Endothelial cell of umbilical vein (primary cell): ENCODE measurements at regions not wholly inside any gene's neighbourhood (a gene's known extent, or its start where the extent isn't known, plus 50 kb on each side); places are given as distances from the start of the nearest gene placed in this dataset.

Experiments used
- BruUV-seq: library from RNA; stranded (reverse); fragments of 400-500 nt; replicated peaks from 2 replicates; lab custom pipeline; 2021; lab: Mats Ljungman, UMichigan
- CTCF ChIA-PET: fragments of 300-600, 350-600 bp; sonication (Branson Sonifier 250); formaldehyde crosslinking; loops from one replicate; lab custom pipeline; 2021; ENCODE audit warnings: antibody characterized with exemption, inconsistent platforms; lab: Charles Lee
- POLR2A ChIA-PET: fragments of 300-600, 350-600 bp; sonication (Branson Sonifier 250); formaldehyde crosslinking; loops from one replicate; lab custom pipeline; 2021; ENCODE audit warnings: antibody characterized with exemption, inconsistent platforms; lab: Charles Lee
- DNase-seq: peaks from one replicate; pipeline ENCODE4 v3.0.0-alpha.2; 2011; ENCODE audit warnings: low read depth, low spot score
- FAIRE-seq: peaks from 2 replicates; lab custom pipeline; 2011; peaks lifted over from hg19 to GRCh38; lab: Jason Lieb, UNC
- H2AFZ ChIP-seq: 2 replicates; pipeline ENCODE4 v1.6.0; 2012; ENCODE audit warnings: low read depth, low read length, control low read depth, inconsistent platforms
- H3K27ac ChIP-seq: 2 replicates; pipeline ENCODE4 v1.5.1; 2011; ENCODE audit warnings: low read depth, mild to moderate bottlenecking, control low read depth, low read length, moderate library complexity; ENCODE audit not compliant: insufficient read depth
- H3K27me3 ChIP-seq, 2 experiments: 2 replicates each; pipeline versions ENCODE4 v1.6.0 to v1.6.1; 2011; ENCODE audit warnings: low read length in 2 of 2, mixed read lengths in 1 of 2; ENCODE audit not compliant: control insufficient read depth in 2 of 2, insufficient read depth in 2 of 2
- H3K36me3 ChIP-seq, 2 experiments: 2 replicates in 1 of 2; 3 replicates in 1 of 2; pipeline ENCODE4 v1.5.1; 2011; ENCODE audit warnings: low read length in 2 of 2, mild to moderate bottlenecking in 1 of 2, moderate library complexity in 1 of 2; ENCODE audit not compliant: control insufficient read depth in 2 of 2, insufficient read depth in 2 of 2; ENCODE audit errors: extremely low read depth in 1 of 2
- H3K4me1 ChIP-seq: 3 replicates; pipeline ENCODE4 v1.5.1; 2011; ENCODE audit warnings: mild to moderate bottlenecking, low read length; ENCODE audit not compliant: control insufficient read depth, insufficient read depth; ENCODE audit errors: extremely low read depth
- H3K4me2 ChIP-seq: 2 replicates; pipeline ENCODE4 v1.6.1; 2011; ENCODE audit warnings: low read length, control low read depth, mixed read lengths; ENCODE audit not compliant: insufficient read depth
- H3K4me3 ChIP-seq, 3 experiments: fragments of 200-600 bp in 1 of 3; sonication (generic), shearing (Covaris generic) in 1 of 3; replicated peaks in 1 of 3; 2 replicates each; pipeline ENCODE4 v1.5.1; 2011 to 2016; ENCODE audit warnings: control low read depth in 3 of 3, low read length in 3 of 3, mild to moderate bottlenecking in 2 of 3, inconsistent platforms in 1 of 3, low read depth in 1 of 3, moderate library complexity in 1 of 3; ENCODE audit not compliant: insufficient read depth in 1 of 3
- H3K79me2 ChIP-seq: 2 replicates; pipeline ENCODE4 v1.6.0; 2012; ENCODE audit warnings: low read length, inconsistent platforms; ENCODE audit not compliant: control insufficient read depth, insufficient read depth
- H3K9ac ChIP-seq: replicated peaks from 2 replicates; pipeline ENCODE3; 2011; ENCODE audit warnings: low read length, control low read depth; ENCODE audit not compliant: insufficient read depth; ENCODE audit errors: extremely low read depth
- H3K9me1 ChIP-seq: replicated peaks from 3 replicates; pipeline ENCODE4 v1.6.0; 2011; ENCODE audit warnings: mild to moderate bottlenecking, low read length; ENCODE audit not compliant: control insufficient read depth, insufficient read depth; ENCODE audit errors: extremely low read depth
- H3K9me3 ChIP-seq: replicated peaks from 2 replicates; pipeline ENCODE4 v1.5.1; 2012; ENCODE audit warnings: low read length, inconsistent platforms; ENCODE audit not compliant: control insufficient read depth, insufficient read depth
- H4K20me1 ChIP-seq: replicated peaks from 2 replicates; pipeline ENCODE3; 2011; ENCODE audit warnings: mild to moderate bottlenecking, low read length; ENCODE audit not compliant: control insufficient read depth, insufficient read depth; ENCODE audit errors: extremely low read depth
- EZH2 ChIP-seq: IDR thresholded peaks from 2 replicates; pipeline ENCODE4 v1.6.1; 2012; ENCODE audit warnings: borderline replicate concordance, low read depth, mild to moderate bottlenecking, moderate library complexity, low read length, inconsistent platforms; ENCODE audit not compliant: severe bottlenecking
- FOS ChIP-seq: IDR thresholded peaks from 2 replicates; pipeline ENCODE4 v1.6.1; 2011; ENCODE audit warnings: mild to moderate bottlenecking, low read length, moderate library complexity, borderline replicate concordance; ENCODE audit not compliant: insufficient read depth
- GATA2 ChIP-seq: IDR thresholded peaks from 2 replicates; pipeline ENCODE4 v1.7.0; 2011; ENCODE audit warnings: low read depth, mild to moderate bottlenecking, moderate library complexity, mixed read lengths, low read length; ENCODE audit not compliant: insufficient read length, insufficient read depth
- JUN ChIP-seq: IDR thresholded peaks from 2 replicates; pipeline ENCODE4 v1.6.1; 2011; ENCODE audit warnings: borderline replicate concordance, low read depth; ENCODE audit not compliant: insufficient read length, insufficient read depth
- MAX ChIP-seq: IDR thresholded peaks from 2 replicates; pipeline ENCODE4 v1.6.1; 2011; ENCODE audit not compliant: insufficient read depth, insufficient read length
- dilution Hi-C: fragments of 300-500 bp; cut with MboI; formaldehyde crosslinking; loops from one replicate; pipeline ENCODE4 v1.15.0; 2019; ENCODE audit warnings: low sequenced_read_pairs; ENCODE audit not compliant: extremely low pct_ligation_motif_present
- intact Hi-C: fragments of 100-400 bp; cut with micrococcal nuclease; formaldehyde crosslinking; loops from one replicate; pipeline ENCODE4 v1.10.0; 2022

- H3K79me2 ChIP-seq: no peaks in the 10 kb centered on the region
- H3K4me2 ChIP-seq: no peak overlapping the region
- dilution Hi-C loops: no loop called here
- no peak overlapping the region for H3K4me3 ChIP-seq
- H3K9ac ChIP-seq: no peak overlapping the region
- POLR2A ChIA-PET: no interaction called here
- peak; percentile 47 for DNase-seq
- no peaks in the 10 kb centered on the region for H4K20me1 ChIP-seq
- H2AFZ ChIP-seq: peak overlapping the region; percentile 66
- no peak for FAIRE-seq
- no peak overlapping the region for H3K27ac ChIP-seq
- TF ChIP-seq FOS: peak; percentile 56
- no peak for TF ChIP-seq JUN
- TF ChIP-seq GATA2: peak; percentile 49
- H3K9me3 ChIP-seq: no peaks in the 10 kb centered on the region
- intact Hi-C loops: no loop called here
- BruUV-seq: no TSS peak
- CTCF ChIA-PET: interaction anchor here (1.2 kb wide), 1 partner anchor 10 kb away, joined by 4 read pairs; no protein-coding TSS in a partner anchor
- H3K27me3 ChIP-seq: no peaks in the 10 kb centered on the region
- H3K9me1 ChIP-seq: no peaks in the 10 kb centered on the region
- no peaks in the 10 kb centered on the region for H3K36me3 ChIP-seq
- peaks cover 8% of the 10 kb centered on the region for H3K4me1 ChIP-seq
Measured at GRCh38 chr5:39638813-39639212, 214.0 kb upstream of the DAB2 start.

- peaks cover 0 to 1% of the 10 kb centered on the region in 2 experiments for H3K27me3 ChIP-seq
- CTCF ChIA-PET: no interaction called here
- H3K4me1 ChIP-seq: no peaks in the 10 kb centered on the region
- H2AFZ ChIP-seq: no peak overlapping the region
- no peaks in the 10 kb centered on the region for H3K36me3 ChIP-seq
- TF ChIP-seq EZH2 (no peak), MAX (no peak)
- intact Hi-C loops (no loop called here), dilution Hi-C loops (no loop called here)
- H3K9me1 ChIP-seq: no peaks in the 10 kb centered on the region
- H3K4me3 ChIP-seq: no peak overlapping the region
- no TSS peak for BruUV-seq
- no peaks in the 10 kb centered on the region for H4K20me1 ChIP-seq
- H3K4me2 ChIP-seq: no peak overlapping the region
- POLR2A ChIA-PET: no interaction called here
- H3K27ac ChIP-seq: no peak overlapping the region
- FAIRE-seq (no peak), DNase-seq (no peak)
- no peaks in the 10 kb centered on the region for H3K79me2 ChIP-seq
- no peaks in the 10 kb centered on the region for H3K9me3 ChIP-seq
- H3K9ac ChIP-seq: no peak overlapping the region
Measured at GRCh38 chr5:39633057-39633456, 208.3 kb upstream of the DAB2 start.
